ENCODE measurements at regions not wholly inside any gene's neighbourhood (a gene's known extent, or its start where the extent isn't known, plus 50 kb on each side); places are given as distances from the start of the nearest gene placed in this dataset.

GRCh38 chr5:165624166-165624946, 2118.9 kb downstream of the MAT2B start:
- DNase-seq, result no peak

DNA sequence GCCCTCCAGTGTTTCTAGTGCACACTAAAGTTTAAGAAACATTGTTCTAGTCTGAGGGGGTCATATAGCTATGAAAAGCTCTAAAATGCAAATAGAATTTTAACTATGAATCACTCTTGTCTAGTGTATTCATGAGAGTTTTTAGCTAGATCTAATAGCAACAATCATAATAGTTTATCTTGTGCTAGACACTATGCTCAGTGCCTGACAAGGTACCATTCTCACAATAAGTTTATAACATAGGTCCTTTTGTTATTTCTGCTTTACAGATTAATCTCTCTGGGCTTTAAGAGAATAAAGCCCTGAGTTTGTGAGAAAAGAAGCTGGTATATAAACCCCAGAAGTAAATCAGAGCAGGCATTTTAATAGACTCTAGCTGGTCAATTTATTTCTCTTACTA, 2120.7 kb downstream of the MAT2B start:
- DNase-seq, result no peak

DNA sequence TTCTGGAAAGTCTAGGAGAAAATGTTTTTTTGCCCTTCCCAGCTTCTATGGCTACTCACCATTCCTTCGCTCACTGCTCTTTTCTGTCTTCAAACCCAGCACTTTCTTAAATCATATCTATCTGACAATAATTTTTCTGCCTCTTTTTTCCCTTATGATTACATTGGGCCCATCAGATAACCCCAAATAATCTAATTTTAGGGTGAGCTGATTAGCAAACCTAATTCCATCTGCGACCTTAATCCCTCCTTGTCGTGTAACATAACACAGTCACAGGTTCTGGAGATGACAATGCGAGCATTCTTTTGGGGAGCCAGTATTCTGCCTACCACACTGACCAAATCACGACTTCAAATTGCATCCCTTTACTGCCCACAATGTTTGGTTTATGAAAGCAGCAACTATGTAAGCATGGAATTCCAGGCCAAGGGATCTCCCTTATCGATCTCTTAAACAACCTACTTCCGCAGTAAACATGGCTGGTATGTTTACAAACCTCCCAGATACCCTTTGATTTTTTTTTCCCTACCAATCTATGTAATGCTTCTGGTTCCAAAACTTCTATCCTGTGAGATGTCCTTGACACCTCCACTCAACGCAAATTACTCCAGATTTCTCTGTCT, 2122.2 kb downstream of the MAT2B start:
- no peak for DNase-seq

DNA sequence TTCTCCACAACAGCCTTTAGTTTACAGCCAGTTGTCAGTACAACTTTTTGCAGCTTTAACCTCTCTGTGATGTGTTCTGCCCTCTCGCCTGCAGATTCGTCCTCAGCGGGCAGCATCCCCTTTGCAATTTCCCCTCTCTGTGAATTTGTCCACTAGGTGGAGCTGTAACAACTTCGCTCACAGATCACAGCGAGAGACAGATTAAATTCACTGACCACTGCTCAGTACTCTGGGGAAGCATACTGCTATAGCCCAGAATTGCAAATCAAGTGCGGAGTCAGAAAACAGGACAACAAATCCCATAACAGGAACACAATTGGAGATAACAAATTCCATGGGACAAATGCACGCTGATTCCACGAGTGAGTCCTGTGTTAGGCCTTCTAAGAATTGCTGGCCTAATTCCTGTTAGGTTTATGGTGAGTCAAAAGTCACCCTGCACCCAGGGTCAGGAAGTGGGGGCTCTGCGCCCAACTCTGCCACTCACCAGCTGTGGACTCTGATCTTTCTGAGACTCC, 2124.9 kb downstream of the MAT2B start:
- DNase-seq, result peak; percentile 59 to 86 (median 77)

GRCh38 chr5:165631235-165631634, 2125.8 kb downstream of the MAT2B start:
- DNase-seq, result no peak

DNA sequence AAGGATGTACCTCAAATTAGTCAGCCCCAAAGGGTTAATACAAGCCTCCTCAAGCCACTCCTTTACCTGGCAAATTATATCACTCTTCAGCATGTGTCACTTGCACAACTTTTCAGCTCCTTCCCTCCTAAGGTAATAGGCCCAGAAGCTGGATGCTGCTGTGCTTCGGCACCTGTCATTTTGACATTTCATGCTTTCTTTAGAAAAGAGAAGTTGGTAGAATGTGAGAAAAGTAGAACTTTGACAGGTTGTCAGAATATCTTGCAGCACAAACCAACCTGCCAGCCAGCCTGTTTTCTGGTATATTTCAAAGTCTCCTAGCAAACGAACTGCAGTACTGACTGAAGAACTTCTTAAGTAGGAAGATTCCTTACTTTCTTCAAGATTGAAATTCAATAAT, 2136.9 kb downstream of the MAT2B start:
- no peak for DNase-seq

DNA sequence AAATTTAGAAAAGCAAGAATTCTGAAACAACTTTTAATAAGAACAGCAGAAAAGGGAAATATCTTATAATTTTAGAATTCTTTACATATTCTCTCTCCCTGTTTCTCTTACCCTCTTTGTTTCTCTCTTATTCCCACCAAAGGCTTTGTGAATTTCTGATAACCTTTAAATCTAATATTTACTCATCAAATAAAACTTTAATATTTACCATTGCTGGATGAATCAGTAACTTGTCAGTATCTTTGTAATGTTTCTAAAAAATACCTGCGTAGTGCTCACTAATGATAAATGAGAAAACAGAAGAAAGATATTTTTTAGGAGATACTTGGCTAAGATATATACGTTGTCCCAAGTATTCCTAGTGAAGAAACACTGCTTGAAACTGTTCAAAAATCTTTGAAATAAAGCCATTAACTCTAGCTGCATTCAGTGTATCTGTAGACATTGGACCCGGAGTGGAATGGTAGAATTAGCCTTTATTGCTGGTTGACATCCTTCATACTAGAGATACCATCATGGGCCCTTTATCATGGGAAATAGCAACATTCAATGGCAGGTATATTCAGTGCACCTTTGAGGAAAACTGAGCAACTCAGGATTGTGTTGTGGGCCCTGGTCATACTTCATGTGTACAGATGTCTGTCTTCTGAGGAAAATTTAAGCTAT, 2160.4 kb downstream of the MAT2B start:
- no peak for DNase-seq

- DNase-seq, result peak in 1 of 3 donors; percentile 0
Observed at GRCh38 chr5:165673499-165673898, 2168.1 kb downstream of the MAT2B start.

DNA sequence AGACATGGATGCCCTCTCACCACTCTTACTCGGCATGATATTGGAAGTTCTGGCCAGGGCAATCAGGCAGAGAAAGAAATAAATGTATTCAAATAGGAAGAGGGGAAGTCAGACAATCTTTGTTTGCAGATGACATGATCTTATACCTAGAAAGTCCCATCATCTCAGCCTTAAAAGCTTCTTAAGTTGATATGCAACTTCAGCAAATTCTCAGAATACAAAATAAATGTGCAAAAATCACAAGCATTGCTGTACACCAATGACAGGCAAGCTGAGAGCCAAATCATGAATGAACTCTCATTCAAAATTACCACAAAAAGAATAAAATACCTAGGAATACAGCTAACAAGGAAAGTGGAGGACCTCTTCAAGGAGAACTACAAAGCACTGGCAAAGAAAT, 2190.4 kb downstream of the MAT2B start:
- no peak for DNase-seq

GRCh38 chr5:165705960-165706359, 2200.5 kb downstream of the MAT2B start:
- no peak for DNase-seq

GRCh38 chr5:165712011-165712410, 2206.6 kb downstream of the MAT2B start:
- no peak for DNase-seq

DNA sequence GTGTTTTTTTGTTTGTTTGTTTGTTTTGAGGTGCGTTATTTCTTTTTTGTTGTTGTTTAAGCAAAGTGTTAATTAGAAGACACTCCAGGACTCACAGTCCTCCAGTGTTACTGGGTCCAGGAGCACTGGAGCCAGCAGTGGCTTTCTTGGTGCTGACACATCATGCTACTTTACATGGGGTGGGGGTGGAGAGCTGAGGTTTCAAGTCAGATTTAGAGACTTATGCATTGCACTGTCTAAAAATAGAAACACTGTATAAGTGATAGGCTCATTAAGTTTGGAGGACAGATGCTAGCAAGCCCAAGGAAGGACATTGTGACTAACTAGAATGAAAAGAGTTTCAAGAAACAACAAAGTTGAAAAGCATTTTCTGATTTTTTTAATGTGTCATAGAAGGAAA, 2209.2 kb downstream of the MAT2B start:
- peak in 1 of 3 donors; percentile 12 for DNase-seq

GRCh38 chr5:165720901-165721300, 2215.5 kb downstream of the MAT2B start:
- DNase-seq, result no peak

DNA sequence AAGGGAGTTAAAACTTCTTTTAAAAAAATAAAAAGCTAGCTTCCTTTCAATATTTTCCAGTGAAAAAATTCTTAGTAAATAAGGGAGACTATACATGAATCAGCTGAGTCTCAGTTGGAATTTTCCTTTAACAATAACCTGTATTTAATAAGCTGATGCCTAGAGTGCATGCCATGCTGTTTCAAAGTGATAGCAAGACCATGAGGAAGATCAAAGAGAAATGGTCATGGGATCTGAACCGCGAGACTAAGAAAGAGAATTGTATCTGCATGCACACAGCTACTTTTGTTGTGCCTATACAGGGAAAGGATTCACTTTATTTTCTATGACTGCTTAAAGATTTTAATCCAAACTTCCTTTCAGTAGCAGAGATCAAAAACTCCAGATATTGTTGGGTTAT, 2217.0 kb downstream of the MAT2B start:
- no peak for DNase-seq

DNA sequence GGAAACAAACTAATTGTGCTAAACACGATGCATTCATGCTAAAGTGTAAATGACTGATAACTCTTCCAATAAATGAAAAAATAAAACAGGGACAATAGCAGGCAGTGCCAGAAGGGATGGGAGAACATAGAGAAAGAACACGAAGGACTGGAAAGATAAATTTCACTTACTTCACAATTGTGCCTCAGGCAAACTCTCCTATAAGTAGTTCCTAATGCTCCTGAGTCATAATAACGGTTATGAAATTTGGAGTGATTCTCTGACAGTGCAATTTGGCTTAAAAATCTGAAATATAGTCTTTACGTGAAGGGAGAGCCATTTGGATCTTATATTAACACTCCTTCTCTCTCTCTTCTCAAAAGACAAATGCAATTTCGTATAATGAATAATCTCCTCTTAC, 2218.5 kb downstream of the MAT2B start:
- DNase-seq, result no peak

DNA sequence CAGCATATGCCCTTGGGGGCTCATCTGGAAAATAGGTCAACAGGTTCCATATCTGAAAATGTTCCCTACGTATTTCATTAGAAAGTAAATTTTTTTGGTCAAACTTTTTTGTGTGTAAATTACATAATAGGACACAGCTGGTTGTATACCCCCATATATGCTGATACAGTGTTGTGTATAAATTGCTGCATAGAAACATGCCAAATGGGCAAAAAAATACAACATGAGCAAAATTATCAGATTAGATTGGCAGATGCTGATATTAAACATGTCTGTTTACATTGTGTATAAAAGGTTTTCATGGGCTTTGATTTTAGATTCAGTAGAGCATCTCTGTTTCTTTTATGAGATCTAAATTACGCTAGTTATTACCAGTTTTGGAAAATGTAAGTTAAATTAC, 2223.0 kb downstream of the MAT2B start:
- DNase-seq, result no peak

DNA sequence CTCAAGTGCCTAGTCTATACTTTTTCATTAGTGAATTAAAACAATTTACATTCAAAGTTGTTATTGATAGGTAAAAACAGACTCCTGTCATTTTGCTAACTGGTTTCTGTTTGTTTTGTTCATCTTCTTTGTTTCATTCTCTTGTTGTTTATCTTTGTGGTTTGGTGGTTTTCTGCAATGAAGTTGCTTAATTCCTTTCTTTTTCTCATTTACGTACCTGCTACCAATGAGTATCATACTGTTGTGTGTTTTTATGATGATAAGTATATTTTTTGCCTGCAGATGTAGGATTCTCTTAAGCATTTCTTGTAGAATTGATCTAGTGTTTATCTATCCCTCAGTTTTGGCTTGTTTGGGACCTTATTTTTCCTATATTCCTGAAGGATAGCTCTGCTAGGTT, 2230.0 kb downstream of the MAT2B start:
- DNase-seq, result no peak

GRCh38 chr5:165739079-165739741, 2233.8 kb downstream of the MAT2B start:
- no peak for DNase-seq

- DNase-seq, result no peak
Observed at GRCh38 chr5:165757791-165758190, 2252.4 kb downstream of the MAT2B start.

DNA sequence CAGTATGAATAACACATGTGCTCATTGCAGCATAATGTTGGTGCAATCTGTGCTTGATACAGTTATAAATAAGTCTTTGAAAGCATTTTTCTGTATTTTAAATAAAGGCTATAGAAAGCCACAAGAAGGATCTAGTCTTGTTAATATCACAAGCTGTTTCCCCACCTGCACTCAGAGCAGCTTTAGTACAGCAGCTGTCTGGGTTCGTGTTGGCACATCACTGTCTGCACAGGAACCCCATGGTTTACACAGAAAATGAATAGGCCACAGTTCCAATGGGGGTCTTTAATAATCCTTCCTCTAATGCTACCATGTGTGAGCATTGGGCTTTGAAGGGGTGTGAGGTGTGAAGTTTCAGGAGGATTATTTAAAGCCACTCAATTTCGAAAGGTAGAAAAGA, 2269.7 kb downstream of the MAT2B start:
- no peak for DNase-seq

- no peak for DNase-seq
Observed at GRCh38 chr5:165779505-165779904, 2274.1 kb downstream of the MAT2B start.

GRCh38 chr5:165780901-165781300, 2275.5 kb downstream of the MAT2B start:
- no peak for DNase-seq

Measured in muscle of back (tissue), 3 donors.